Hematopoietic multipotent progenitor cell treated with erythropoietin and hydrocortisone succinate and interleukin-3 and kit ligand, for 8 days (in vitro differentiated cells): ENCODE measurements at regions not wholly inside any gene's neighbourhood (a gene's known extent, or its start where the extent isn't known, plus 50 kb on each side); places are given as distances from the start of the nearest gene placed in this dataset.
"Not testable (repeated sequence)": the region's sequence is repeated elsewhere in the genome, so short reads cannot be mapped to it uniquely, and the experiment has no call there.

Experiments used
- DNase-seq: peaks from one replicate; pipeline ENCODE4 v3.0.0-alpha.2; 2015

DNA sequence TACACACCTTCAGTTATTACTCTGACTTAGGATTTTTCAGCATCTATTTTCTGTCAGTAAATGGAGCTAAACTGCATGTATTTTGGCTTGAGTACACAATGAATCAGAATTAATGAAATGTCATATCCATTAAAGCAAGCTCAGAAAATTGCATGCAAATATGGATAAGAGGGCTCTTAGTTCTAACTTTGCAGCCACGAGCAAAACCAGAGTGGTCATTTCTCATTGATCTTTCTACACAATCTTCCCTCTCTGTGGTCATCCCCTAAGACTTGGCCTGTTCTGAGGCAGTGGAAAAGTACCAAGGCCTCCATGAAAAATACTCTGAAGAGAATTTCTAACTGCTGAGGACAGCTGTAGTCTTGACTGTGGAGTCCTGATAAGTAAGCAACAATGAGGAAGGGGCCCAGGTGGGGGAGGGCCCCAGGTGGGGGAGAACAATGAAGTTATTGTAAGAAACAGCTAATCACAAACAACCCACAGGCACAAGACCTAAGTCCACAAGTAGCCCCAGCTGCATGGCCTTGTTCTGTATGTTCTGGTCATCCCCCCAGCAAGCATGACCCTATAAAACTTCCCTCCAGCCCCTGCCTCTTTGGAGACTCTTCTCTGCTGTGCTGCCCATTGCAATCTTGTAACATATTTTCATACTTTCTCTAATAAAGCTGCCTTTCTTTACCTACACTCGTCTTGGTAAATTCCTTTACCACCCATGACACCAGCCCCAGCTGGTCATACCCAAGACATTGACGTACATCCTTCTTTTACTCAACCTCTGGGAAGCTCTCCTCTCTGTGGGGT is 230.3 kb downstream of the TDRD15 start:
- DNase-seq: no peak

DNA sequence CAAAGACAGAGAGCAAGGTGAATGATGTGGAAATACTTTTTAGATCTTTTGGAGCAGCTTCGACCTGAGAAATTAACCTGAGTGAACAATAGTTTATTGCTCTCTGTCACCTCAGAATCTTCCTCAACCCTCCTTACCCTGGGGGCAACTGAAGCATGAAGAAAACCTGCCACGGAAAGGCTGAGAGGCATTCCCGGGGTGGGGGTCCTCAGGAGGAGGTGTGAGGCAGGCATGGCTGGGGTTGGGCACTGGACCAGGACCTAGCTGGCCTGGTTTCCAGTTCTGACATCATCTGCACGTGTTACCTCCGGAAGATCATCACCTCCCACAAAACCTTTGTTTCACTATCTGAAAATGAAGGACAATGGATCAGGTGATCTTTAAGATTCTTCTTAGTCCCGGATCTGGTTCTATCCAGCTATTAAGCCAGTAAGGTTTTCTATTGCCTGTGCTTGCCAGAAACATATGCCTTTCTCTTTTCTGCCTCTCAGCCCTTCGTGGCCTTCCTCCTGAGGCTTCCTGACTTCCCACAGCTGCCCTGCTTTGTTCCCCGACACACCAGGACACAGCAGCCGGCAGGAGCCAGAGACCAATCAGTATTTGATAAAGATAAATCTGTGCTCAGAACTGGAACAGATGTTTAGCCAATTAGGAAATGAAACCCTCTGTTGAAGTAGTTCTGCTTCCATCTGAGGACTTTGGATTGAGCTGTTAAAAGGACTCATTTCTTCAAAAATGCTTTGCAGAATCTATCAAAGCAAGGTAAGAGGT is 232.5 kb downstream of the TDRD15 start:
- DNase-seq: no peak

DNA sequence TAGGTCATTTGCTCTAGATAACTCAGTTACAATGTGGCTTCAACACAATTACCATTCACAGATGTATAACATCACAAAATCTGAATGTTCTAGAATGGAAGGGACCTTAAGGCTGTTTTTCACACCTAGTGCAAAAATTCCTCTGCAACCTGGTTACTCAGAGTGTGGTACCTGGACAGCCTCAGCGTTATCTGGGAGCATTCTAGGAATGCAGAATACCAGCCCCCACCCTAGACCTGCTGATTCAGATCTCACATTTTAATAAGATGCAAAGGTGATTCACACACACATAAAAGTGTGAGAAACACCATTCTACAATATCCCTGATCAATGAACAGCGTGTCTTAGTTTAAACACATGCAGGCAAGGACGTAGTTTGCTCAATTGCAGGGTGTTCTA is 233.1 kb downstream of the TDRD15 start:
- DNase-seq: no peak

DNA sequence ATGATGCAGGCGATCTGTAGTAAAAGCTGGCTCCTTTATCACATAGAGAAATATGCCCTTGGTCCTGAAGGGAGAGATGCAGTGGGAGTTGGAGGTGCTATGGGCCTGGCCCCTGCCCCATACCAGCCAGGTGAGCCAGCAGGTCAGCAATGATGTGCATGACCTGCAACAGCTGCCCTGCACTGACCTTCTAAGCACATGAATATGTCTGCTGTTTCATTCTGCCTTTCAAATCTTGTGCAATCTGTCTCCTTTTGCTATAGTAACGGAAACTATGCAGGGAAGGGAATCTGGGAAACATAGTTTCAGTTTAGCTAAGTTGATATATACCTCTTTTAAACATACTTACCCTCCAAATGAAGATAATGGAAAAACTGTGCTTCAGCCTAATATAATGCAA is 235.2 kb downstream of the TDRD15 start:
- DNase-seq: no peak

DNA sequence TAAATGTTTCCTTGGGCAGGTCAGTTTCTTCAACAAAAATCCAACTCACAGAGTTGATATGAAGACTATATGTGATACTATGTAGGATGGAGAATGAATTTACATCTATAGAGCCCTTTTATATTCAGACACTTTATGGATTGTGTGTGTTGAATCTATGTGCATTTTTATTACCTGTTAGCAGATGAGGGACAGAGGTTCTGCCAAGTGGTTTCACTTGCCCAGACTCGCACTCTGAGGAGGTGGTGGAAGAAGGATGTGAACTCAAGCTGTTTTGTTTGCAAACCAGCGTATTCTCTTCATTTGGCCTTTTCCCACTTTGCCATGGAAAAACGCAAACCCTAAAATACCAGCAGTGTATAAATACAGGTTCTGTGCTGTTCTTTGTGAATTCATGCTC is 237.6 kb downstream of the TDRD15 start:
- DNase-seq: no peak

DNA sequence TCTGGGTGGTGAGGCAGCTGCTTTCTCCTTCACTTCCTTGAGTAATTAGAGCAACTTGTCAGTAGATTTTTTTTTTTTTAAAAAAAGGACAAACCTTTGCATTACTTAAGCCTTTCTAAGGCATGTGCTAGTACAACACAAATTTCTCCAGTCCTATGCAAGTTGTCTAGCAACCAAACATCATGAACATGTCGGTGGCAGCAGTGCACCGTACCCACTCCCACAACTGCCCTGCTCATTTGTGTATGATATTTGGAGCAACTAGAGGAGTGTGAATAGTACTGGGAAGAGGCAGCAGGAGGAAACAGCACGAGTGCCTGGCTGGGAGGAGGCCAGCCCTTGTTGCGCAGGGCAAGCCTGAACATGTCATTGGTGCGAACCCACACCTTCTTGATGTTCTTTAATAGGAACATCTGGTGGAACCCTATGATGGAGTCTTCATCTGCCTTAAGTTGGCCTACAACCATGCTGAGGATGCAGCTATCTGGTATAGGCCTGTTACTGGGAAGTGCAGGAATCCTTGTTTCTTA is 238.3 kb downstream of the TDRD15 start:
- no peak for DNase-seq

DNA sequence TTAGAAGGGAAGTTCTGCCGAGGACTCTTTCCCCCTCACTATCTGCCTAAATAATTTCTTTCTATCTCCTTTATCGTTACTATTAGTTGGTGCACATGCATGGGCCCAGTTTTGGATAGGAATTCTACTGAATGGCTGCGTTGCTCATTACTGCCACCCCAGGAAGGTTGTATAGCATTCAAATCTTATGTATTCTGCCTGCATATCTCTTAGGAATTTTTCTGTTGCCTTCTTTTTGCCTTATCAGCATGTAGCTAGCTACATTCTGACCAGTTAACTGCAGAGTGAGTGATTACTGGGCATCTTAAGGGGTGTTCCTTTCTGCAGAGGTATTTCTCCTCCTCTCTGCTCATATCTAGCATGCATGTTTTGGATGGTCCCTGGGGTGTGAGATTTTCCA is 239.6 kb downstream of the TDRD15 start:
- DNase-seq: no peak

DNA sequence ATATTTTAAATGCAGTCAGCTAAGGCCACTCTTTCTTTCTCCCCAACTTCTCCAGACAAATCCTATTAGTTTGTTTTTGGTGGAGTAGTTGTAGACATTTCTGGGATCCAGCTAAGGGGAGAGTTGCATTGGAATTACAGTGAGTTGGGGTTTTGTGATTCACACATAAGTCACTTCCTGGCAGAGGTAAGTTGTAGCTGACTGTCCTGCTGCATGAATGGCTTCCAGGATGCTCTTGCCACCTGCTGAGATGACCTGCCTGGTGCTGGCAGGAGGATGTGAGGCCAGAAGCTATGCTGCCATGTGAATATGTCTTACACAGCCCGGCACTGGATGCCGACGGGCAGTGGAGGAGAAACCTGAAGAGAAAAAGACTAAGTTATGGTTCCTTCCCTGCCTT is 243.7 kb downstream of the TDRD15 start:
- DNase-seq: no peak

DNA sequence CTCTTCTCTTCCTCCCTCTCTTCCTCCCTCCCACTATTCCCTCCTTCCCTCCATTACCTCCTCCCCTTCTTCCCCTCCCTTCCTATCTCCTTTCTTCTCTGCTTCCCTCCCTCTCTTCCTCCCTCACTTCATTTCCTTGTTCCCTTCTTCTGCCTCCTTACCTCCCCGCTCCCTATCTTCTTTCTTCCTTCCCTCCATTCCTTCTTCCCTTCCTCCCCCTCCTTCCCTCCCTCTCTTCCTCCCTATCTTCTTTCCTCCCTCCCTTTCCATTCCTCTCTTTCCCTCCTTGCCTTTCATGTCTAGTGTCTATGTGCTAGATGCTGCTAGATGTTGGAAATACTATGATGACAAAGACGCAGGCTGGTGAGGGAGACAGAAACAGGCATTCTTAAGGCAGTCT is 246.0 kb downstream of the TDRD15 start:
- no peak for DNase-seq

DNA sequence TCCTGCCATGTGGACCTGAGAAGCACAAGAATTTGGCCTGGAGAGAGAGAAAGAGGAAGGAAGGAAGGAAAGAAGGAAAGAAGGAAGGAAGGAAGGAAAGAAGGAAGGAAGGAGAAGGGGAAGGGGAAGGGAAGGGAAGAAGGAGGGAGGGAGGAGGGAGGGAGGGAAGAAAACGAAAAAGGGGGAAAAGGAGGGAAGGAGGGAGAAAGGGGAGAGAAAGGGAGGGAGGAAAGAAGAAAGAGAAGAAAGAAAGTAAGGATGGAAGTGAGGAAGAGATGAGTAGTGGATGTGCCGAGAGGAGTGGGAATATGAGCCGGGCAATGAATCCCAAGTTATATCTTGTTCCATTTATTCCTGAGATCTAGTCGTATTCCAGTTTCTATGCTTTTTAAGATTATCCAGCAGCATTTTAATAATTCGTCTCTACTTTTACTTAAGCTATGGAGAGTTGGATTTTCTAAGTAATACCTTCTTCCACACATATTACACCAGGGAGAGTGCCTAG is 247.8 kb downstream of the TDRD15 start:
- no peak for DNase-seq

DNA sequence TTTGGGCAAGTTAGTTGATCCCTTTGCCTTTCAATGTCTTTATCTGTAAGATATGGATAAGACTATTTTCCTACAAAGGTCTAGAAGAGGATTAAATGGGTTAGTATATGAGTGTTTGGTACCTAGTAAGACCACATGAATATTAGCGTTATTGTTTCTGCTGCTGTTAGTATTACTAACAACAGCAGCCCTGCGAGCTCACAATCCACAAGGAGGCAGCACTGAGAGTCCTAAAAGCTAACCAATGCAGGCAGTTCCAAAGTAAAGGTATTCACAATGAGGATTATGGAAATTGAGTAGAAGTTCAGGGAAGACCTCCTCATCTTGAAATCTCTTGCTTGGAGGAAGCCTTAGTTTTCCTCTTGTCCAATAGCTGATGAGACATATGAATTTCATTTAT is 248.9 kb downstream of the TDRD15 start:
- peak; percentile 8 for DNase-seq

DNA sequence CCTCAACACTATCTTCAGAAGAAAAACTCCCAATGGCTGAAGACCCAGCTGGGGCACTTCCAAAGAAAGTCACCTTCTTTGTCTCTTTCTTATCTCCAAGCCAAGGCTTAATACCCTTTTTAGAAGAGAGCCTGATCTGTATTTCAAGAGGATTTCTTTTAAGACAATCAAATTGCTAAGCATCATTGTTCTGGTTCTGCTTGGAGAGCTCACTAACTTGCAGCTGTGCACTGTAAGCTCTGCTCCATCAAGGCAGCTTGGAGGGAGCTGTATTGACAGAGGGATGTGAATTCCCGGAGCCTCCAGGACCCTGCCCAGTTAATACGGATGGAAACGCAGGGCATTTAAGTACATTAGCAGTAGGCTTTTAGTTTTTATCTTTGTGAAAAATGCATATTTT is 253.1 kb downstream of the TDRD15 start:
- DNase-seq: no peak

DNA sequence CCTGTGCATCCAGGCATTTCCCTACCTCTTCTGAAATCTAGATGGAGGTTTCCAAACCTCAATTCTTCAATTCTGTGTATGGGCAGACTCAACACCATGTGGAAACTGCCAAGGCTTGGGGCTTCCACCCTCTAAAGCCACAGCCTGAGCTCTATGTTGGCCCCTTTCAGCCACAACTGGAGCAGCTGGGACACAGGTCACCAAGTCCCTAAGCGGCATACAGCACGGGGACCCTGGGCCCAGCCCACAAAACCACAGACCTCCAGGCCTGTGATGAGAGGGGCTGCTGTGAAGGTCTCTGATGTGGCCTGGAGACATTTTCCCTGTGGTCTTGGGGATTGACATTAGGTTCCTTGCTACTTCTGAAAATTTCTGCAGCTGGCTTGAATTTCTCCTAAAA is 255.4 kb downstream of the TDRD15 start:
- no peak for DNase-seq

DNA sequence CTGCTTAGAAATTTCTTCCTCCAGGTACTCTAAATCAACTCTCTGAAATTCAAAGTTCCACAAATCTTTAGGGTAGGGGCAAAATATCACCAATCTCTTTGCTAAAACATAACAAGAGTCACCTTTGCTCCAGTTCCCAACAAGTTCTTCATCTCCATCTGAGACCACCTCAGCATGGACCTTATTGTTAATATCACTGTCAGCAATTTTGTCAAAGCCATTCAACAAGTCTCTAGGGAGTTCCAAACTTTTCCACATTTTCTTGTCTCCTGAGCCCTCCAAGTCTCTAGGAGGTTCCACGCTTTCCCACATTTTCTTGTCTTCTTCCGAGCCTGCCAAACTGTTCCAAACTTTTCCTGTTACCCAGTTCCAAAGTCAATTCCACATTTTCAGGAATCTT is 255.9 kb downstream of the TDRD15 start:
- not testable (repeated sequence) for DNase-seq

DNA sequence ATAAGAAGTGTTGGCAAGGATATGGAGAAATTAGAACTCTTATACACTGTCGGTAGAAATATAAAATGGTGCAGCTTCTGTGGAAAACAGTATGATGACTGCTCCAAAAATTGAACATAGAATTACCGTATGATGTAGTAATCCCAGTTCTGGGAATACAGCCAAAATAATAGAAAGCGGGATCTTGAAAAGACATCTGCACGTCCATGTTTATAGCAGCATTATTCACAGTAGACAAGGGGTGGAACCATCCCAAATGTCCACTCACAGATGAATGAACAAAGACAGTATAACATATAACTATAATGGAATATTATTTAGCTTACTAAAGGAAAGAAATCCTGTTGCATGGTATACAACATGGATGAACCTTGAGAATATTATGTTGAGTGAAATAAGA is 257.7 kb downstream of the TDRD15 start:
- no peak for DNase-seq

DNA sequence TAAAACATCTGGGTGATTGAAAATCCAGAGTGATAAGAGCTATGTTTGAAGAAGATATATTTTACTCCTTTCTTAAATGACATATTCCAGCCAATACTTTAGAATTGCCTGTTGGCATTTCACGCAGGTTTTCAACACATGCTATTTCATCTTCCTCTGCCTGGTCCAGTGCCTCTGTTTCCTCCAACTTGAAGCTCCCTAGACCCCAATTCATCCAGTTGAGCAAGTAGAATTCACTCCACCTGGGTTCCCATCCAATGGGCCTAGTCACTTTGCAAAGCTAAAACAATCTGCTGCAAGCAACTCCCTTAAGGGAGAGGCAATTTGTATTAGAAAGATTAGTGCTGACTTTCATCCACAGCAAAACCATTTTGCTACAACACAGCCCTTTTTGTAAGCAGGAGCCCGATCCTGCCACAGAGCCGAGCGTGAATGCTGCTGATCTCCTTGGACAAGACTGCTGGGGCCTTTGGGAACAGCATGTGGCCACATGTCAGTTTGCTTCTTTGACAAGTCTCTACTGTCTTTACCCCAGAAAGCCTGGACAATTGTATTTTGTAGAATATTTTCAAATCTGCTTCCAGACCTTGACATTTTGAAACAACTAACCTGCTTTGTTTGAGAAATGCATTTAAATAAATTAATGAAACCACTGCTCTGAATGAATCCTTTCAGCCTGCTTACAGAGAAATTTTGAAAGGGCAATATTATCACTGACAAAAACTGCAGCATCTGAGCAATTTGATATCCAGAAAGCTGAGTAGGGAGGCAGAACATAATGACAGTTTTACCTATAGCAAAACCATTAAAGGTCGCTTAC is 259.1 kb downstream of the TDRD15 start:
- no peak for DNase-seq

DNA sequence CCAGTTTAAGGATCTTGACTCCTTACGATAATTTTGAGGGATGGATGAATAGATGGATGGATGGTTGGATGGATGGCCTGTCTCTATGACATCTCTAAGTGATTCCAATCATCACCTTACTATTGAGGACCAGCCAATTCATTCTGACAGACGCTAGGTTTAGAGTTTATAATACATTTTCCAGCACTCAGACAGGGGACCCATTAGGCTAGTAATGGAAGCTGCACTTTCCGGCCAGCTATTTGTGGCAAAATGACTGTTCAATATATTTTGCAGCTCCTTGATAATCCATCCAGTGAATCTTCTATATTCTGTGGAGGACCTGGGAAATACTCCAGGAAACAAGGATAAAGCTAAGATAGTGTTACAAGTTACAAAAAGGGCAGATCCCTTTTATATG is 262.9 kb downstream of the TDRD15 start:
- DNase-seq: no peak

DNA sequence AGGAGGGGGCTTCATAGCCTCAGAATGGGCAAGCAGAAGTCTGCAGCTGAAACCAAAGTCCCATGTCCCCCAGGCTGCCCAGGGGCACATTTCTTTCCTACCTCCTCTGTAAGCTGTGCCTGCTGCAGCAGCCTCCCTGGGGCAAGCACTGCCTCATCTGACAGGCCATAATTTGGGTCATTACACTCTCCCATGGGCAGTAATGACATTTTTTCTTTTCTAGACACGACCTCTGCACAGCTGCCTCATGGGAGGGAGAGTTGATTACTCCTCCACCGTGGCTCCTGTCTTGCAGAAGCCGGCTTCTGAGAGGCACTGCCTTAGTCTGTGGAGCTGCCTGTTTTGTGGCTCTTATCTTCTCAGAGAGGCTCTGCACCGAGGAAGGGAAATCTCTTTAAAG is 268.9 kb downstream of the TDRD15 start:
- DNase-seq: no peak

DNA sequence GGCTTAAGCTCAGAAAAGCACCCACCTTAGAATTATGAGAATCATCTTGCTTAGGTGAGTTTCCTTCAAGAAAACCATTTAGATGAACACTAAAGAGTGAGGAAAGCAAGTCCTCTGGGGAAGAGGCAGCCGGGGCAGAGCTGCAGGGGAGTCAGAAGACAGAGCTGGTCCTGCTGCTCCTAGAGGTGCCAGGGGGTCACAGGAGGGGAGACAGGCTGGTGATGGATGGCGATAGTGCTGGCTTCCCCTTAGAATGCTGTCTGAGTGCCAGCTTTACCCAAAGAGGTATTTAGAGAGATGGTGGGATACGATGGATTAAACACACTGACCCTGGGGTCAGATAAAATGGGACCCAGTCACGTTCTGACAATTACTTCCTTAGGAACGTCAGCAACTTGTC is 269.4 kb downstream of the TDRD15 start:
- DNase-seq: no peak

DNA sequence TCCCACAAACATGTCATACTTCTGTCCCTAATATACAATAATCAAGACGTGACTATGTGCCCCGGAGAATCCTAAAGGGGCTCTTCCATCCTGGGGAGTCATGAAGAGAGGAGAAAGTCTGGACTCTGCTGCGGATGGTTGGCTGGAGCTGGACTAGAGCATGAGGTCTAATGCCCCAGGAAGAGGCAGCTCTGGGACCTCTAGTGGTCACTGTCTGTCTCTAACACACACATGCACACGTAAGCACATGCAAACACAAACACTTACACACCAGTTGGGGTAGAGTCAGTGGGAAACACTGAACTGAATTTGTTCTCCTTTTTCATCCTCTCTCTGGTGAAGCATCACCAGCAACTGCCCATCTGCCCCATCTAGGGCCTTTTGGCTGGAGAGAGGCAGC is 271.6 kb downstream of the TDRD15 start:
- no peak for DNase-seq

DNA sequence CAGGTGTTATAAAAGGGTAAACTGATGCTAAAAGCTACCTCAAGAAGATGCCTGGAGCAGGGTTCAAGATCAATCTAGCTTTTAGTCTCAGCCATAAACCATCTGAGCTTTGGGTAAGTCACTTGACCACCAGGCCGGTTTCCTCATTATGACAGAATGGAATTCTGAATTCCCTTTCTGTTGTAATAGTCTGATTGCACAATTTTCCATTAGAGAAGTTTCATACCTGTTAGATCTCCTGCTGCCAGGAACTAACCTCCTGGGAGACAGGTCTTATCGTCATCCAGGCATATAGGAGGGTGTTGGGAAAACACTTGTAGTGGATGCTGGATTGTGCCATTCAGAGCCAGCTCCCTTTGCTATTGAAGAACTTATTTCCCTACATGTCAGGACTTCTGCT is 272.5 kb downstream of the TDRD15 start:
- no peak for DNase-seq

DNA sequence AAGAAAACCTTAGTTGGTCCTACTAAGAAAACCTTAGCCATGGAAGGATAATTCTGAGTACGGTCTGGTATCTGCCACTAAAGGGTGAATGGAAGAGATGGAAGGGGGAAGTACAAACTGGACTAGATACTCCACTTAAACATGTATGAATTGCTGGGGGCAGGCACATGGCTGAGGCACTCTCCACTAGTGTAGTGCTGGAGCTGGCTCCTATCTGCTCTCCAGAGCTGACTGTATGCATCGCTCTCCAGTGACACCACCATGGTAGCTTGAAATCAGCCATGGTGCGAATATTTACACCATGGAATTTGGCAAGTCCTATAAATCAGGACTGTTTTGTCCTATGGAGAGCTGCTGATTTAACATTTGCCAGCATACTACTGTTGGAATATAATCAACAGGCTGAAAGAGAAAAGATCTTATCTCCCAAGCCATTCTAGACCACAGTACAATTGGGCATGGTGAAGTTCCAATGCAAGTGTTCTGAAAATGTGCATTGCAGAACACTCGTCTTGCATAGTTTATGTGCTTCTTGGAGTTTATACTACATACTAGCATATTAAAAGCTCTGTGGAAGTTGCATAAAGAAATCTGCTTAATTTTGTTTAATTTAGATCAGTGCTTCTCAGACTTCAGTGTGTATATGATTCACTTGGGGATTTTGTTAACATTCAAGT is 277.4 kb downstream of the TDRD15 start:
- no peak for DNase-seq

DNA sequence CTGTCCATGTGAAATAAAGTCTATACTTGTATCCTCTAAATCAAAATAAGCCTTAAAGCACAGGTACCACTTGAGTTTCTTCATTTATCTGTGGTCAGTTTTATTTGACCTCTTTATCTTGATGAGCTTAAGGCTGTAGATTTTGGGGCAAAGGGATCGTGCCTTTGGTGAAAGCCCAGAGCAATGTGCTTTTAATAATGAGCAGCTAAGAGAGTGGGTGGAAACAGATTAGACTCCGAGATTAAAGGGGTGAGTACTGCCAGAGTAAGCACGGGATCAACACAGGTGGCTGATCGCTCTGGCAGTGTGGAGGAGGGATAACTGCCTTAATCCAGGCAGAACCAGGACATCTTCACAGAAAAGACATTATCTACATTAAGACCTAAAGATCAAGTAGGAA is 280.4 kb downstream of the TDRD15 start:
- no peak for DNase-seq
